ENCODE measurements at regions not wholly inside any gene's neighbourhood (a gene's known extent, or its start where the extent isn't known, plus 50 kb on each side); places are given as distances from the start of the nearest gene placed in this dataset.

- TF ChIP-seq CTCF (IDR thresholded peaks at IDR 0.05 in 8 of 11, conservative IDR thresholded peaks at IDR 0.05 in 3 of 11) (no peak), POLR2AphosphoS5 (IDR thresholded peaks at IDR 0.05) (no peak)
Observed at GRCh38 chr10:2047679-2048078, 310.4 kb upstream of the ADARB2 start.

All from spleen (tissue), 7 donors.